NCI-H748 treated with DMSO at 0.1 percent for 48 hours (cell line): ENCODE measurements at regions not wholly inside any gene's neighbourhood (a gene's known extent, or its start where the extent isn't known, plus 50 kb on each side); places are given as distances from the start of the nearest gene placed in this dataset.
"Not testable (repeated sequence)": the region's sequence is repeated elsewhere in the genome, so short reads cannot be mapped to it uniquely, and the experiment has no call there.

ENCODE experiments used
- DNase-seq: peaks from one replicate; lab custom pipeline; 2025; lab: John Stamatoyannopoulos, UW

DNA sequence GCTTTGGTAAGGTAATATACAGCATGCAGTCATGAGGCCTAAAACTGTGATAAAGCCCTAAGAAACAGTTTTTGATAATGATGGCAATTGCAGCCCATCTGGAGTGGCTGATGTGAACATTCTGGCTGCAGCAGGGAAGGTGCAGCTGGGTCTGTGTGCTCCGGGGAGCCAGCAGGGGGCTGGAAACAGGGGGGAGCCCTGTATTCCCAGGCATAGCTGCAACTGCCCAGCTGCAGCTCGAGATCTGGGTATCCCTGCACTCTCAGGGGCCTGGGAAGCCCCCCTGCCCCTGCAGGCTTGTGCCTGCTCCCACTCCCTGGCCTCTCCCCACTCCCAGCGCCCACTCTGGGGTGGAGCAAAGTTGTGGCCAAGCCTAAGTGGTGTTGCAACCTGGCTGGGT lies 95.6 kb downstream of the RRAGB start:
- DNase-seq = no peak

DNA sequence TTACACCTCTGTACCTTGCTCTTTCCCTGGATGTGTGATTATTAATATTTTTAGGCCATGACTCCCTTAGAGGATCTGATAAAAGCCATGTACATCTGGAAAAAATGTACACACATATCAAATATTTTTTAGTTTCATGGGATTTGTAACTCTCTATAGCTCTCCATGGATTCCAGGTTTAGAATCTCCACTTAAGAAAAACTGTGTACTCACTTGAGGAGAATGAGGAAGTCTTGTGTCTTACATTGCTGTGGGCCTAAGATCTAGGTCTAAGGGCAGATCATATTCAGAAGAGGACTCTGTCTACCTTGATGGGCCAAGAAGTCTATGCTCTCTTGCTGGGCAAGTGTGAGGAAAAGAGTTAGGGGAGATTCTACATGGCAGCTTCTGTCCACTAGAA lies 98.0 kb downstream of the RRAGB start:
- DNase-seq = no peak

DNA sequence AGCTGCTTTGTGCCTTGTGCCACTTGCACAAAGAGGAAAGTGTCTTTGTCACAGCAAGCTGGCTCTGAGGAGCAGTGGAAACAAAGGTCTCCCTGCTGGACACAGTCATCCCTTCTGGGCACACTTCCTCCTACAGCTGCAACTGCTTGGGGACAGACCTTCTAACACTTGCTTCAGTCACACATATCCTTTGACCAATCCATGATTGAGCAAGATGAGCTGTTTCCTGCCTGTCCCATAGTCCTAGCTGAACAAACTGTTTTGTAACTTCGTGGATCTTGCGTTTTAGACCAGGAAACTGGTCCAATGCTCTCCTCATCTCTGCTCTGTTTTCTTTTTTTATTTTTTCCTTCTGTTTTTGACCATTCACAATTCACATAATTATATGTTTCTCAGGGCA lies 98.5 kb downstream of the RRAGB start:
- no peak for DNase-seq

DNA sequence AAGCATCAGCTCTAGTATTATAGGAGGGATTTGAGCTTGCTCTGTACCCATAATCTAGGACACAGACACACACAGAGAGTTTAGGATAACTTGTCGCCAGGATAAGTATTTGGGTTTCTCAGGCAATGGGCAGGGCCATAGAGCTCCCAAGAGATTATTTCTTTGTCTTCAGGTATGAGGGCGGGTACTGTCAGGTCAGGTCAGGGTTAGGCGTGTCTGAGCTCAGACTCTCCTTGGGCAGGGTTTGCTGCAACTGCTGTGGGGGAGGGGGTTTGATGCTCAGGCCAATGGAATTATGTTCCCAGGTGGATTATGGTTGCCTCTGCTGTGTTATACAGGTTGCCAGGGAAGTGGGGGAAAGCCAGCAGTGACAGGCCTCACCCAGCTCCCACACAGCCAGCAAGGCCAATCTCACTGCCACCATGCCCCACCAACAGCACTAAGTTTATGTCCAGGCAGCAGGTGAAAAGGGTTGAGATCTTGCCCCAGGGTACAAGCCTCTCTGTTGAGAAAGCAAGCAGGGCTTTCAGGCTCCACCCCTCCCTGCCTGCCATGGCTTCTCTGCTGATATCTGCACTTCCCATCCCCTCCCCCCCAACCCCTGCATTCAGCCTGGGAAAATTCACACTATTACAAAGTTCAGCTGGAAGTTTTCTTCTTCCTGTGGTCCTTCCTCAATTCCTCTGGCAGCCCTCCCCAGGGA lies 101.3 kb downstream of the RRAGB start:
- no peak for DNase-seq

DNA sequence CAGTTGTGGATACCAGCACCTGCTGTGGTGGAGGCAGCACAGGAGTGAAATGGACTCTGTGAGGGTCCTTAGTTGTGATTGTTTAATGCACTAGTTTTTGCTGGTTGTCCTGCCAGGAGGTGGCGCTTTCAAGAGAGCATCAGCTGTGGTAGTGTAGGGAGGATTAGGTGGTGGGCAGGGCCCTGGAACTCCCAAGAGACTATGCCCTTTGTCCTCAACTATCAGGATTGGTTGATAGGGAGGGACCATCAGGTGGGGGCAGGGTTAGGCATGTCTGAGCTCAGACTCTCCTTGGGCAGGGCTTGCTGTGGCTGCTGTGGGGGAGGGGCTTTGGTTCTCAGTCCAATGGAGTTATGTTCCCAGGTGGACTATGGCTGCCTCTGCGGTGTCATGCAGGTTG lies 121.9 kb downstream of the RRAGB start:
- no peak for DNase-seq

DNA sequence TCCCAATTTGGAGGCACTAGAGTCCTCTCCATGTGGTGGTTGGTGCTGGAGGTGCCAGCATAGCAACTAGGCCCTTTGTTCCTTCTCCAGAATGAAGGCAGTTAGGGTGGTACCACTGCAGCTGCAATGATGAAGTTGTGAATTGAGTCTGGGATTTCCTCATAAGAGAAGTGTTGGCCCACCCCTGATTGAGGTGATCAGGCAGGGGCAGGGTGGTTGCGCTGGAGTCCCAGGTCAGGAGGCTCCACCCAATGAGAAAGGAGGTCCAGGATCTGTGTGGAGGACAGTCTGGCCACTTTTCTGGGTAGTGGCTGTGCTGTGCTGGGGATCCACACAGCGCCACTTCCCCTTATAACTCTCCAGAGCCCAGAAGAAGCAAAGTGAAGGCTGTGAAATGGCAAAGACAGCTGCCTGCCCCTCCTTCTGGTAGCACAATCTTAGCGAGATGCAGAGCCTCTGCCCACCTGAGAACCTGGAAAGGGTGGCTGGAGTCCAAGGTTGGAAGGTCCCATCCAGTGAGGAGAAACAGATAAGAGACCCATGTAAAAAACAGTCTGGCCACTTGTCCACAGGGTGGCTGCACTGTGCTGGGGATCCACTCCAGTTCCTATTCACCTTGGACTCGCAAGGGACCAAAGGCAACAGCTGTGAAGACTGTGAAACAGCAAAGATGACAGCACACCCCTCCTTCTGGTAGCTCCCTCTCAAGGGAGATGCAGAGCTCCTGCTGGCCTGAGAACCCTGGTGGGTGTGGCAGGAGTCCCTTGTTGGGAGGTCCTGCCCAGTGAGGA lies 124.6 kb downstream of the RRAGB start:
- no peak for DNase-seq

DNA sequence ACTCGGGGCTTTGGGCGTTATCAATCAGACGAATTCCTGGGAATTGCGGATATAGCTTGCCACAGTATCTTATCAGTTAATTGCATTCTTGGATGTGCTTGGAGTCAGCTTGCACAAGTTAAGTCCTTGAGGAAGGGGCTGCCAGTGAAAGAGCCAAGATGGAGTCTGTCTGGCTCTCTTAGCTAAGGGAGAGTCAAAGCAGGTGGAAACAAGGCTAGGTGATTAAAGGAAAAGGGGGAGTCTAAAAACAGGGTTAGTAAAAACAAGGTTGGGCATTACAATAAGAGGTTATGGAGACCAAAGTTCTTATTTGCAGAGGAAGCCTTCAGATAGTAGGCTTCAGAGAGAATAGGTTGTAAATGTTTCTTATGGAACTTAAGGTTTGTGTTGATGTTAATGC lies 149.2 kb downstream of the RRAGB start:
- not testable (repeated sequence) for DNase-seq

DNA sequence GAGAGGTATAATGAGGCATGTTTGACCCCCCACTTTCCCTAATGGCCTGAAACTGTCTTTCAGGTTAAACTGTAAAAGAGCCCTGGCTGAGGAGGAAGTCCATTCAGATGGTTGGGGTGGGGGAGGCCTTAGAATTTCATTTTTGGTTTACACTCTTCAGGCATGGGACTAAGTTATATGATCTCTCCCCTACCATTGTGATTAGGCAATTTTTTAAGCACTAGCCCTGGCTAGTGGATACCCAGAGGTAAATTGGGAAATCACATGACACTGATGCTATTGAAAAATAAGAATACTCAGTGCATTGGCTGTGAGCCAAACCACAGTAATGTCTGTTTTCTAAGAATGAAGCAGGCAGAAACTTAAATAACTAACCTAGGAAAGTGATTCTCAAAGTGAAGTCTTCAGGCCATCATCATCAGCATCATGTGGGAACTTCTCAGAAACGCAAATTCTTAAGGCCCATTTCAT lies 149.7 kb downstream of the RRAGB start:
- no peak for DNase-seq

DNA sequence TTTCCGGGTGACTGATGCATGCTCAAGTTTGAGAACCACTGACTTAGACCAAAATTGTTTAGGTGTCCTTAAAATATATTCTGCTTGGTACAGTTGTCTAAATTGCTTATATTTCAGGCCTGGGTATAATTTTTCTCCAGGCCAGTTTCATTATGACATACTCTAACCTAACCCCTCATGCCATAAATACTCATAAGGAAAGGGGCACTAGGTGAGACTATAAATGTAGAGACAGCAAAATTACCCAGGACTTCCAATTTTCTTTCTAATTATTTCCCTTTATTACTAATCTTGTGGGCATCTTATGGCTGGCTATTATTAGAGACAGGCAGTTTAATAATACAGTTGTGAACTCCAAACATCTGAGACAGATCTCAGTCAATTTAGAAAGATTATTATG lies 150.2 kb downstream of the RRAGB start:
- no peak for DNase-seq

DNA sequence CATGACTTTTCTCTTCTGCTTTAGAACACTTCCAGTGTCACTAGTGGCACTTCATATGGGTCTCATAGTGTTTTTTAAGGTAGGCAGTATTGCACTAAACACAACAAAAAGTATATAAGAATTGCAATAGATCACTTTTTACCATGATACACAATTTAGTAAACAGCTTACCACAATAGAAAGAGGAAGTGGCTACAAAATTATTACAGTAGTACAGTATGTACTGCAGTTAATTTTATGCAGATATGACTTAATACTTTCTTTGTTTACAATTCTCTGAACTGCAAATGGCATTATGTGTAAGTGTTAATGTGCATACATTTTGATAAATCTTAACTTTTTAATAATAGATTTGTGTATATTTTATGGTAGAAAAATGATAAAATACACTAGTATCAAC lies 157.3 kb downstream of the RRAGB start:
- no peak for DNase-seq

DNA sequence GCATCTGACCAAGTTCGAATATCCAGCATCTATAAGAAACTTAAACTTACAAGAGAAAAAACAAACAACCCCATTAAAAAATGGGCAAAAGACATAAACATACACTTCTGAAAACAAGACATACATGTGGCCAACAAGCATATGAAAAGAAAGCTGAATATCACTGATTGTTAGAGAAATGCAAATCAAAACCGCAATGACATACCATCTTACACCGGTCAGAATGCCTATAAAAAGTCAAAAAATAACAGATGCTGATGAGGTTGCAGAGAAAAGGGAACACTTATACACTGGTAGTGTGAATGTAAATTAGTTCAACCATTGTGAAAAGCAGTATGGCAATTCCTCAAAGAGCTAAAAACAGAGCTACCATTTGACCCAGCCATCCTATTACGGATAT lies 166.0 kb downstream of the RRAGB start:
- not testable (repeated sequence) for DNase-seq

DNA sequence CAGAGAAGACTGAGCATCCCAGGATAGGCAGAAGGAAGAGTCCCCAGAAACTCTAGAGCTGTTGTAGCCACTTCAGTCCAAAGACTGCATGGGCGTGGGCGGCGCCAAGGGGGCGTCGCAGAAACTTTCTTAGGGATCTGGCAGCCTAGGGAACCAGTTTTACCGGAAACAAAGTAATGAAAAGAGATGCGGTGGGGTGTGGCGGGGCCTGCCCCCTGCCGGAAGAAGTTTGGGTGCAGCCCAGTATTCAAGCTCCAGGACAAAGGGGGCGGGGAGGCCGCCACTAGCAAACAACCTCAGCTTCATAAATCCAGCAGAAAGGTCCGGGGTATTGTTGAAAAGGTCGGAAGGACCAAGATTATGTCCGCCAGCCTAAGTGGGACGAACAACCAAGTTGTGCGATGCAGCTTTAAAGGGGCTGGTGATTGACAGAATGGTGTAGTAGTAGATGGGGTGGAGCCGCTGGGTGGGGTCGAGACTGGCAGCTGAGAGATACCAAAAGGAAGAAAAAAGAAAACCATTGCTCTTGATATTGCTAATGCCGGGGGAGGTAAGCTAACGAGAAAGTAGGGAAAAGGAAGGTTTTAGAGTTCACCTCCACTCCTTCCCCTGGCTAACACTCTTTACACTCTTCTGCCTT lies 190.5 kb downstream of the RRAGB start:
- peak; percentile 42 for DNase-seq

DNA sequence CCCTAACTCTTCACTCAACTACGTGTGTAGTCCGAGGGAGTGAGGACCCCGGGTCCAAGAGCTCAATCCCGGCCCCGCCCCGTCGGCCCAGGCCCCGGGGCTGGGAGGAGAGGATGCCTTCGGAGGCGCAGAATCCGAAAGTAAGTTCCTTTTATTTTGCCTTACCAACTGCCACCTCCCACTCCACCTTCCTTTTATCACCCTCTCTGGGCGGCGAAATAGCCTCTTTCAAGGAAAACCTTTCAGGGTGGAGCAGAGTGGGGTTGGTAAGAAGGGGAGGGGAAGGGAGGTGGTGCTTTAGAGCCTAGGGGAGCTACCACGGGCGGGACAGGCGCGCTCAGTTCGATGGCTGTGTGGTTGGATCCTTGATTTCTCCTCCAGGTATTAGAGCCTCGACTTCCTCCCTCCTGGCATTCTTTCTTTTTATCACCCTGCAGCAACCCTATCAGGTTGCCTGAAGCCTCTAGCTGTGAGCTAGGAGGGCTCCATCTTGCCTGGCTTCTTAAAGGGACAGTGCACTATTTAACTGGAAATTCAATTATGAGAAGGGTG lies 191.2 kb downstream of the RRAGB start:
- peak; percentile 23 for DNase-seq

DNA sequence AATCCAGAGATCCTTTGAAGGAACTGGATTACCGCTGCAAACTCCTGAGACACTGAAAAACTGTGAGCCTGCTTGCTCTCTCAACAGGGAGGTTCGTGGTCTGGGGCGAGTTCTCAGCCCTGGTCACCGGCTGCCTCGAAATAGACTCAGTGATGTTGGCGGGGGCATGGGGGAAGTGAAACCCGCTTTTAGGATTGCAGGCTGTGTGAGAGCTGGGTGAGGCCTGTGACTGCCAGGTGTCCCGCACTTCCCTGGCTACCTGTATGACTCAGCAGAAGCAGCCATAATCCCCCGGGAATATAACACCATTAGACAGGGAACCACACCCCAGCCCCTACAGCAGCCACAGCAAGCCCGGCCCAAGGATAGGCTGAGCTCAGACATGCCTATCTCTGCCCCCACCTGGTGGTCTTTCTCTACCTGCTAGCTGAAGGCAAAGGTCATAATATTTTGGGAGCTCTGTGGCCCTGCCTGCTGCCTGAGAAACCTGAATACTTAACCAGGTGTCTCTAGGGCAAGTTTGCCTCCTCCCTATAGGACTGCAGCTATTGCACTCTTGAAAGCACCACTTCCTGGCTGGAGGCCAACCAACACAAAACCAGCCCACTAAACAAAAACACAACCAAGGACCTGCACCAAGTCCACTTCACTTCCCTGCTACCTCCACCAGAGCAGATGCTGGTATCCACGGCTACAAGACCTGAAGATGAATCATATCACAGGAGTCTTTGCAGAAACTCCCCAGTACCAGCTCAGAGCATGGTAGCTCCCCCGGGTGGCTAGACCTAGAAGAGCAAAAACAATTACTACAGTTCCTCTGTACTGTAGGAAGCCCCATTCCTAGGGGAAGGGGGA lies 202.0 kb downstream of the RRAGB start:
- DNase-seq = no peak

DNA sequence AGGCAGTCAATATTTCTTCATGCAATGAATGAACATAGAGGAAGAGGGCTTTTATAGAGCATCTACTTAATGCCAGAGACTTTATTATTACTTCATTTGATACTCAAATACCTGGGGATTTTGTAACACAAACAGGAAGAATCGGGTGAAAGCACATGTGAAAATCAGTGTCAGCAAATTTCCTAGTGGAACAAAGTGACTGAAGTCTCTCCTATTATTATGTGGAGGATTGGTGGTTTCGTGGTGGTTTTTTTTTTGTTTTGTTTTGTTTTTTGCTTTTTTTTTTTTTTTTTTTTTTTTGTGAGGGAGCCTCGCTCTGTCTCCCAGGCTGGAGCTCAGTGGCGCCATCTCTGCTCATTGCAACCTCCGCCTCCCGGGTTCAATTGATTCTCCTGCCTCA lies 207.0 kb downstream of the RRAGB start:
- DNase-seq = no peak

DNA sequence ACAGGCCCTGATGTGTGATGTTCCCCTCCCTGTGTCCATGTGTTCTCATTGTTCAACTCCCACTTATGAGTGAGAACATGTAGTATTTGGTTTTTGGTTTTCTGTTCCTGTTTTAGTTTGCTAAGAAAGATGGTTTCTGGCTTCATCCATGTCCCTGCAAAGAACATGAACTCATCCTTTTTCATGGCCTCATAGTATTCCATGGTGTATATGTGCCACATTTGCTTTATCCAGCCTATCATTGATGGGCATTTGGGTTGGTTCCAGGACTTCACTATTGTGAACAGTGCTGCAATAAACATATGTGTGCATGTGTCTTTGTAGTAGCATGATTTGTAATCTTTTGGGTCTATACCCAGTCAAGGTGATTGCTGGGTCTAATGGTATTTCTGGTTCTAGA lies 211.0 kb downstream of the RRAGB start:
- DNase-seq = not testable (repeated sequence)
